VCaP (cell line): ENCODE measurements at regions not wholly inside any gene's neighbourhood (a gene's known extent, or its start where the extent isn't known, plus 50 kb on each side); places are given as distances from the start of the nearest gene placed in this dataset.

Experiments used
- H3K27ac ChIP-seq: fragments of 450-650 bp; 2 replicates; pipeline ENCODE4 v1.5.1; 2017
- TF ChIP-seq, protein P1 (sequence below): fragments of 450-650 bp; conservative IDR thresholded peaks from 2 replicates; pipeline ENCODE4 v1.5.1; 2017; ENCODE audit warnings: mild to moderate bottlenecking, moderate library complexity

DNA sequence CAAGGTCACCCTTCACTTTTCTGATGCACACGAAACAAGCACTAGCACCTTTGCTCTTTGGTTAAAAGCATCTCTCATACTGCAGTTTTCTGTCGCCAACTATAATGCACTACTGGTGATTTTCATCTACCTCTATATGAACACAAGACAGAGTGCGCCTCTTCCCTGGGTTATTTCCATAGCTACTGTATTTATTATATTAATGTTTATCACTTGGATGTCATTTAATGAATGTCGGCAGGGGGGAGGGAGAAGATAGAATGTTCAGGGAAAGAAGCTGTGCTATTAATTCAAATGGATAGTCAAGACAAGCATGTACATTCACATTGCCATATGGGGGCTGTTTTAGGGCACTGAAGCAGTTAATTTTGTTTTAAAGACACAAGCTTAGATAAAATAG lies 174.1 kb upstream of the SAMSN1 start:
- TF ChIP-seq, protein P1, sequence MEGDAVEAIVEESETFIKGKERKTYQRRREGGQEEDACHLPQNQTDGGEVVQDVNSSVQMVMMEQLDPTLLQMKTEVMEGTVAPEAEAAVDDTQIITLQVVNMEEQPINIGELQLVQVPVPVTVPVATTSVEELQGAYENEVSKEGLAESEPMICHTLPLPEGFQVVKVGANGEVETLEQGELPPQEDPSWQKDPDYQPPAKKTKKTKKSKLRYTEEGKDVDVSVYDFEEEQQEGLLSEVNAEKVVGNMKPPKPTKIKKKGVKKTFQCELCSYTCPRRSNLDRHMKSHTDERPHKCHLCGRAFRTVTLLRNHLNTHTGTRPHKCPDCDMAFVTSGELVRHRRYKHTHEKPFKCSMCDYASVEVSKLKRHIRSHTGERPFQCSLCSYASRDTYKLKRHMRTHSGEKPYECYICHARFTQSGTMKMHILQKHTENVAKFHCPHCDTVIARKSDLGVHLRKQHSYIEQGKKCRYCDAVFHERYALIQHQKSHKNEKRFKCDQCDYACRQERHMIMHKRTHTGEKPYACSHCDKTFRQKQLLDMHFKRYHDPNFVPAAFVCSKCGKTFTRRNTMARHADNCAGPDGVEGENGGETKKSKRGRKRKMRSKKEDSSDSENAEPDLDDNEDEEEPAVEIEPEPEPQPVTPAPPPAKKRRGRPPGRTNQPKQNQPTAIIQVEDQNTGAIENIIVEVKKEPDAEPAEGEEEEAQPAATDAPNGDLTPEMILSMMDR, result no peak
- H3K27ac ChIP-seq, result no peak overlapping the region

DNA sequence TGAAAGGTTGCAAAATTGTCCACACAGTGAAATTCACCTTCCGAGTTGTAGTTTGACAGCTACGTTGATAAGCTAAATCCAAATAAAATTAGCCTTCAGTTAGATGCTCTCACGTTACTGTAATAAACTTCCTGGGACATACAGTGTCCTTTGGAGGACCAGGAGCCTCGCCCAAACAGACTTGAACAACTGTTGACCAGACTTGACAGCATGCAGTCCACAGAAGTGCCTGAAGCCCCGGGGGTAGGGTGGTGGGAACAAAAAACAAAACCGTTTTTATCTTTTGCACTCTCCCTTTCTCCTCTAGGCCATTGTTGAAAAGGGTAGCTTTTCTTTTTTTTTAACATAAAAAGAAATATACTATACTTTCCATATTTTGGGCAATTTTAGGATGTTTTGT lies 172.8 kb upstream of the SAMSN1 start:
- TF ChIP-seq, protein P1, result no peak
- H3K27ac ChIP-seq, result no peak overlapping the region

DNA sequence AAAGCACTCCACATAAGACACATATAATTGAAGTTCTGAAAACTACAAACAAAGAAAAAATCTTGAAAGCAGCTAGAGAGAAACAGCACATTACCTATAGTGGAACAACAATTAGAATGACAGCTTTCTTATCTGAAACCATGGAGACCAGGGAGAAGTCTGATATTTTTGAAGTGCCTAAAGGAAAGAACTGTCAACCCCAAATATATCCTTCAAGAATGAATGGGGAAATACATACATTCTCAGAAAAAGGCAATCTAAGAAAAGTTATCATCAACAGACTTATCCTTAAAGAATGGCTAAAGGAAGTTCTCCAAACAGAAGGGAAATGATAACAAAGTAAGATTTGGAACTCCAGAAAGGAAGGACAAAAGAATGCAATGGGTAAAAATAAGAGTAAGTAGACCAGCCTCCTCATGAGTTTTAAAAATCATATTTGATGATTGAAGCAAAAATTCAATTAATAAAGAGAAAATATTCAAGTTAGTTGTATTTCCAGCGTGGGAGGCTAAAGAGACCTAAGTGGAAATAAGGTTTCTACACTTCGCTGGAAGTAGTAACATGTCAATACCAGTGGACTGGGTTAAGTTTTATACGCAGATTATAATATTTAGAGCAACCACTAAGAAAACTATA lies 170.8 kb upstream of the SAMSN1 start:
- no peak overlapping the region for H3K27ac ChIP-seq
- TF ChIP-seq, protein P1, result no peak

DNA sequence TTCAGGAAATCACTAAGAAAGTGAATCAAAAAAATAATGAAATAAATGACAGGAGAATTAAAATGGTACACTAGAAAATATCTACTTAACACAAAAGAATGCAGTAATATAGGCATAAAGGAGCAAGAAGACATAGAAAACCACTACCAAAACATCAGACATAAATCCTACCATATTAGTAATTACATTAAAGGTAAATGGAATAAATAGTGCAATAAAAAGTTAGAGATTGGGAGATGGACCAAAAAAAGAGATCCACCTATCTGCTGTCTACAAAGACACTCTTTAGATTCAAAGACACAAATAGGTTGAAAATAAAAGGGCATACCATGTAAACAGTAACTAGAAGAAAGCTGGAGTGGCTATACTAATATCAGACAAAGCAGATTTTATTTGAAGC lies 167.0 kb upstream of the SAMSN1 start:
- no peak overlapping the region for H3K27ac ChIP-seq
- TF ChIP-seq, protein P1, result no peak

DNA sequence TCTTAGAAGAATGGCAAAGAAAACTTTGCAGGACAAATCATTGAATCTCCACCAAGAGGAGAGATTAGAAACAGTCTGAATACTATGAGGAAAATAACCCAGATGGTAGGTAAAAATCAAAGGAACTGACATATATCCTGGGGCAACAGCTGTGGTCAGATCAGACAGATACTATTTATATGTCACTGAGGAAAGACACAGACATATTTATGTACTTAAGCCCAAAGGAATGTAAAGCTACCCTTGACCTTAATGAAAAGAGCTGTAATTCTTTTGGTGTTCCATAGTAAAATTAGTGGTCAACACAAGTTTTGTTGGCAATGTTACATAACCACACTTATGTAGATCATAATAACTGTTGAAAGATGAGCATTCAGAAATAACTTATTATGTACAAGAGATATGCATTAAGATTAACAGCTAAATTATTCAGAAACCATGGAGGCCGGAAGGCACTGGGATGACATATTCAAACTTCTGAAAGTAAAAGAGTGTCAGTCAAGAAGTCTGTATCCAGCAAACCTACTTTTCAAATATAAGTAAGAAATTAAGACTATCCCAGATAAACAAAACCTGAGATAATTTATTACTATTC lies 166.1 kb upstream of the SAMSN1 start:
- no peak overlapping the region for H3K27ac ChIP-seq
- TF ChIP-seq, protein P1, result no peak

DNA sequence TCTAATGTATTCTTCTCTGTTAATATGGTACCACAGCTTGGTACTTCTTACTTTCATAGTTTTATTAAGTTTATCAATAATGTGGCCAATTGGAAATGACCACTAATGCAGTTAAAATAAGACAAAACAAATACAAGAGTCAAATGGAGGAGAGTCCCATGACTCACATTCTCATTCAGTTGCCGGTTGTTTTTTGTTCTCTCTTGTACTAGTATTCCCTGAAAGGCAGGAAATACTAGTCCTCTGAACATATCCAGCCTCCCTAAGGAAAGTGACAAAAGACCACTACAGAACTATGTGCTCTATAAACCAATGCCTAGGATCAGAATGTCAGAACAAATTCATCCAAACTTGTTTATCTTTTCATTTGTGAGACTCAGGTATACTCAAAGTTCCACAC lies 165.2 kb upstream of the SAMSN1 start:
- TF ChIP-seq, protein P1, result no peak
- H3K27ac ChIP-seq, result no peak overlapping the region

DNA sequence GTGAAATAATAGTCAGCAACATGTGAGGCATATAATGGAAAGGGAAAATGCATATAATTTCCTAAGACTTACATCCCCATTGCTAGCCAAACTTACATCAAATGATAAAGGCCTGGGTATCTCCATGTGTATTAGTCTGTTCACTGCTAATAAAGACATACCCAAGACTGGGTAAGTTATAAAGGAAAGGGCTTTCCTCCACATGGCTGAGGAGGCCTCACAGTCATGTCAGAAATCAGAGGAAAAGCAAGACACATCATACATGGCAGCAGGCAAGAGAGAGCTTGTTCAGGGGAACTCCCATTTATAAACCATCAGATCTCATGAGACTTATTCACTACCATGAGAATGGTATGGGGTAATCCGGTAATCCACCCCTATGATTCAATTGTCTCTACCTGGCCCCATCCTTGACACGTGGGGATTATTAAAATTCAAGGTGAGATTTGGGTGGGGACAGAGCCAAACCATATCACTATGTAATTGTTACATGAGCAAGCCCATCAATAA lies 161.5 kb upstream of the SAMSN1 start:
- TF ChIP-seq, protein P1, result no peak
- no peak overlapping the region for H3K27ac ChIP-seq
